GM18909 (cell line): ENCODE measurements at regions not wholly inside any gene's neighbourhood (a gene's known extent, or its start where the extent isn't known, plus 50 kb on each side); places are given as distances from the start of the nearest gene placed in this dataset.
"Not testable (repeated sequence)": the region's sequence is repeated elsewhere in the genome, so short reads cannot be mapped to it uniquely, and the experiment has no call there.

Experiments used
- ATAC-seq: cut with Tn5 transposase; IDR thresholded peaks from one replicate; pipeline ENCODE4 v1.9.1; 2021; ENCODE audit warnings: mild to moderate bottlenecking; ENCODE audit not compliant: unreplicated experiment, poor library complexity

DNA sequence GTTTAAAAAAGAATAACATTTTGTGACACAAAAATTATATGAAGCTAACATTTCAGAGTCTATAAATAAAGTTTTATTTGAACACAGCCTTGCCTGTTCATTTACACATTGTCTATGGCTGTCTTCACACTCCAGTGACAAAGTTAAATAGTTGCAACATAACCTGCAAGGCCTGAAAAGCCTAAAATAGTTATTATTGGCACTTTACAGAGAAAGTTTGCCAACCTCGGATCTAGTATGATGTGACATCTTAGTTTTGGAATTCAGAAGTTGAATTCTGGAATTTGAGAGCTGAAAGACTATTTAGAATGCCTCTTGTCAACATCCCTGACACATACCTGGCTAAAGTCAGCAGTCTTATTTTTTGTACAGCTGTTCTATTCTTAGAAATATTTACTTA is 68.3 kb downstream of the DYRK2 start:
- ATAC-seq = no peak

DNA sequence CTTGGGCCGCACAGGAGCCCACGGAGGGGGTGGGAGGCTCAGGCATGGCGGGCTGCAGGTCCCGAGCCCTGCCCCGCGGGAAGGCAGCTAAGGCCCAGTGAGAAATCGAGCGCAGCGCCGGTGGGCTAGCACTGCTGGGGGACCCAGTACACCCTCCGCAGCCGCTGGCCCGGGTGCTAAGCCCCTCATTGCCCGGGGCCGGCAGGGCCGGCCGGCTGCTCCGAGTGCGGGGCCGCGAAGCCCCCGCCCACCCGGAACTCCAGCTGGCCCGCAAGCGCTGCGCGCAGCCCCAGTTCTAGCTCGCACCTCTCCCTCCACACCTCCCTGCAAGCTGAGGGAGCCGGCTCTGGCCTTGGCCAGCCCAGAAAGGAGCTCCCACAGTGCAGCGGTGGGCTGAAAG is 70.8 kb downstream of the DYRK2 start:
- not testable (repeated sequence) for ATAC-seq

DNA sequence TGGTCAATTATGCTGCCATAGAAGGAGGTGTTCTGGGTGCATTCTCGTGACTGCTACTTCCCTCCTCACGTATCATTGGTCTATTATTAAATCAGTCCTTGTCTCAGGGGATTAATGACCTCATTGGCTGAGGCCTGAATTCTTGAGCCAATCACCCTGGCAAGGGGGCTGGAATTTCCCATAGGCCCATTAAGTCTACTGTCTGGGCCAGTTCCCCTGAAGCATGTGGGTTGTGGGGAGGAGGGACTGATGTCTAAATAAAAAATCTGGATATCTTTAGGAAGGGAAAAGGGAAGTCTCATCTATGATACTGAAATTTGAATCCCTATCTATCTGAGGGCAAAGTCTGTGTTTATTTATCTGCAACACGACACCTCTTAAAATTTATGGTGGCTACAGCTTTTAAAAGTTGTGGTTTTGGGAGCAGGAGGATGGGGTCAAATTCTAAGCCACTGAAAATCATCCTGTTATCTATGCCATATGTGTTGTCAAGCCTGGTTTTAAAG is 71.9 kb downstream of the DYRK2 start:
- ATAC-seq = no peak

DNA sequence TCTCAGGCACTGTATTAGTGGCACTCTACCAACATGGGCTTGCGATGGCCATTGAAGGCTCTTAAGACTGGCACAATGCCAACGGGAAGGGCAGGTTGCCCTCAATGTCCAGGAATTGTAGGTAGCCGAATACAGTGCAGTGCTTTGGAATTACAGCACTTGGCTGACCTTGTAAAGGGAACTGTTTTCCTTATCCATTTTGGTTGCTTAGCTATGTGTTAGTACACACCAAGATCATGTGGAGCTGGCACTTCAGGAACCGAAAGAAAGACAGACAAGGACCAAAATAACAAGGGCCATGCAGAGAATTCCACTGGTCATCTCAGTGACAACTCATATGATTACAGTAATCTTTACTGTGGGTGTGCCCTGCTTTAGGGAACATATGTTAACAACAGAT is 72.7 kb downstream of the DYRK2 start:
- ATAC-seq = no peak

DNA sequence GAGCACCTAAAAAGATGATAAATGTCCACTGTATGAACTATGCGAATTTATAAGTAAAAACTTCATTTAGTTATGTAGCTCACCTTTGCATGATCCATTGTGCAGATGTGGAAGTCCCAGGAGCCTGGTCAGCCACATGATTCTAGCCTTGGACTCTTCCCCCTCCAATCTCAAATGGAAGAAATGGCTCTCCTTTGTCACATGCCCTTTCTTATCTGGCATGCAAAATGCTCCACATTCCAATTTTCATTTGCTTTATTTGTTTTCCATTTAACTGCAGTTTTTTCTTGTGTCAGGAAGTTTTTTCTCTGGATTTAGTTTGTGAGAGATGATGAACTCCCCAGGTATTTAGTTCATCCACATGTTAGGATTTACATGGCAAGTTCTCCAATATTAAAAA is 73.8 kb downstream of the DYRK2 start:
- no peak for ATAC-seq

DNA sequence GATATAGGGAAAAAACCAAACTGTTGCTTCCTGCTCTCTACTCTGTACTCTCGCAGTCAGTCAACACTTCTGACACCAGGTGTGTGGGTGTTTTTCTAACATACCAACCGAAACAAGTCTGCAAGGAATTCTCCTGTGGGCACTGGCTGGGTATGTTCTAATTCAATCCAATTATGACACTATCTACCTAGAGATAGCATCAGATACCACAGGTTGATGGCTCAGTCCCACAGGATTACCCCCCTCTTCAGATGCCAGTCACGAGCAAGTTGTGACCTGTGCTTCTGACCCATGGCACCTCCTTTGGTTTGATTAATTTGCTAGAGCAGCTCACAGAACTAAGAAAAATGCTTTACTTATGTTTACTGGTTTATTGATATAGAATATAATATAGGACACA is 78.3 kb downstream of the DYRK2 start:
- no peak for ATAC-seq

DNA sequence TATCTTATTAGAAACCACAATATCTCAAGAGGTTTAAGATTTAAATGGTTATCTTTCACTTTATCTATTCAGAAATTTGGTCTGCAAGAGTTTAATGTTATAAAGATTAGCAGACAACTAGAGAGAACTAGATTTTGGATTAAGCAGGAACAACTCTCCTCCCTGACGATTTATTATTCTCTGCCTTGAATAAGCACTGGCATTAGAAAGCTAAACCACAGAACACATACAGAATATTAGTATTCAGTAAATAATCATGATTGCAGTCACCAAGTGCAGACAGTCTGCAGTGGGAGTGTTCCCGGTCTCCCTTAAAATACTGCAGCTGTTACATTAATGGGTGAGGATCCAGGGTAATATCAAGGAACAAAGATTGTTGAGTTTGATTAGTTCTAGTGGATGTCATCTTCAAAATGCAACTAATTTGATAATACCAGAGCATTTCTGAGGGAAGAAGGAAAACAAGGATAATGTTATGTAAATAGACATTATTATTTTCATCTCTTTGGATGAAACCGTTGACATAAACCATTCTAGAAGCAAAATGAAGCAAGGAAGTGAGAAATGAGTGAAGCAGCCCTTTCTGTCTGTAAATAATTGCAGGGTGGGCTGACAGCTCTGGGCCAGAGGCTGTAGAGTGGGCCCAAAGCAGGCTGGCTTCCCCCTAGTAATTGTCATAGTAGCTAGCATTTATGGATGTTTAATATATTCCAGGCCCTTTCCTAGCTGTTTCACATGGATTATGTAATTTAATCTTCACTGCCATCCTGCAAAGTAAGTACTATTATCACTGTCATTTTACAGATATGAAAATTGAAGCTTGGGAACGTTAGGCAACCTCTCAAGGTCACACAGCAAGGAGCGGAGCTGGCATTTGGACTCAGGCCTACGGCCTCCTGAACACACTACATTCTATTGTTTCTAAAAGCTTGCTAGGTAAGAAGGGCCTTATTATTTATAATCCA is 79.4 kb downstream of the DYRK2 start:
- ATAC-seq = no peak

DNA sequence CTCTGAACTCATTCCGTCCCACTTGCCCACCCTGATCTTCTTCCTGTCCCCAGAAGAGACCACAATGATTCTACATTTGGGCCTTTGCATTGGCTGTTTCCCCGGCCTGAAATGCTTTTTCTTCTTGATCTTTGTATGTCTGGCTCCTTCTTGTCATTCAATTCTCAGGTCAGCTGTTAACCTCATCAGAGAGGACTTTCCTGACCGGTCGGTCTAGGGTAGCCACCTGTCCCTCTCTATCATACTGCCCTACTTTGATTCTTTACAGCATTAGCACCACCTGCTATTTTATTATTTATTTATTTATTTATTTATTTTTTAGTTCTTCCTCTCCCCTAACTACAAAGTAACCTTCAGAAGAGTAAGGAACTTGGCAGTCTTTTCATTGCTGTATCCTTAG is 84.3 kb downstream of the DYRK2 start:
- no peak for ATAC-seq

DNA sequence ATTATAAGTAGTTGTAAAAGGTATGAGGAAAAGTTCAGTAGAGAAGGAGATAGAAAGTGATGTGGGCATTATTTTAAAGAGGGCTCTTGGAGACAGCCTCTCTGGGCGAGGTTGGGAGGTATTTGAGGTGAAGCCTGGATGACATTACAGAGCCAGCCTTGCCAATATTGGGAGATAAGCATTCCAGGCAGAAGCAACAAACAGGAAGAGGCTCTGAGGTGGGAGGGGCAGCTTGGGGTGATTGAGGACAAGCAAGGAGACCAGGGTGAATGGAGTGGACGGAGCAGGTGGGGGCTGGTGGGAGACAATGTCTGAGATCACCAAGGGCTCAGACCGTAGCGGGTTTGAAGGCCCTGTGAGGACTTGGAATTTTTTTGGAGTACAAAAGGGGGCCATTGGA is 87.3 kb downstream of the DYRK2 start:
- no peak for ATAC-seq

DNA sequence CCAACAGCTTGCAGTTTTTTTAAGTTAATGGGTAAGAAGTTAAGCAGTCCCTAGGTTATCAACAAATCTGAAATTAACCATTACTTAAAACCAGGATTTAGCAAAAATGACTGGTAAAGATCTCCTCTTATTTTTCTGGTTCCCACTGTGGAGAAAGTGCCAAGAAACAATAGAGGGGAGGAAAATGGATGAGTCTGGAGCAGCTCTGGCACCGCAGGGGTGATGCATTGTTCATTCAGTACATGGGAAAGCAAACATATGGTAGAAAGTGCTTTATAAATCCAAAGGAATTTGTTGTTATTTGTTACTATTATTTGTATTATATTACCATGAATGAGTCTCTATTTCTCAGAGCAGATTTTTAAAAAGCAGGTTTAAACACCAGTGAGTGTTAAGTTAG is 92.2 kb downstream of the DYRK2 start:
- no peak for ATAC-seq

DNA sequence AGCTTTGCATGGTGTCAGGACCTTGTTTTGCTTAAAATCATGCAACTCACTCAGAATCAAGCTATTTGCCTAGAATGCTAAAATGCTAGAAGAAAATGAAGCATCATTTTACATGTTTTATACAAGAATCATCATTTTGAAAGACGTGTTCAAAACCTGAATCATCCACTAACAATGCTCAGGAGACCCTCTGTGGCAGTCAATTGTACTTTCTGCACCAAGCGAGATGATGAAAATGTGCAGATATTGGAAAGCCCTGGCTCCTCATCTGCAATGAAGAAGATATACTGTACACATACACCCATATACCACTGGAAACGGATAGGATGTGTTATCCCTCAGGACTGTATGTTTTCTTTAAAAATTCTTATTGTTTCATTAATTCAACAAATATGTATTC is 92.7 kb downstream of the DYRK2 start:
- no peak for ATAC-seq

DNA sequence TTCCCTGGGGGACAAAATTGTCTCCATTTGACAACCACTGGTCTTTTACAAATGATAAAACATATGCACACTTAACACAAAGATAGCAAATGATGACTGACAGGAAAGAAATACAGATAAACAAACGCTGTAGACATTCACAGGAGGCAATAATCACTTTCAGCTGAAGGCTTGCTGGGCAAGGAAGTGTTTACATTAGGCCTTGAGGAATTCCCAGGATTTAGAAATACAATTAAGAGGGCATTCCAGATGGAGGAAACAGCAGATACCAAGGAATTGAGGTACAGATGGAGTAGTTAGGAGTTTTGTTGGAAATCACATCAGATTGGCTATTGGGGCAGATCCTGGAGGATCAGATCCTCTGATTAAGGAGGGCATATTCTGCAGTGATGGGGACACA is 93.9 kb downstream of the DYRK2 start:
- ATAC-seq = no peak

DNA sequence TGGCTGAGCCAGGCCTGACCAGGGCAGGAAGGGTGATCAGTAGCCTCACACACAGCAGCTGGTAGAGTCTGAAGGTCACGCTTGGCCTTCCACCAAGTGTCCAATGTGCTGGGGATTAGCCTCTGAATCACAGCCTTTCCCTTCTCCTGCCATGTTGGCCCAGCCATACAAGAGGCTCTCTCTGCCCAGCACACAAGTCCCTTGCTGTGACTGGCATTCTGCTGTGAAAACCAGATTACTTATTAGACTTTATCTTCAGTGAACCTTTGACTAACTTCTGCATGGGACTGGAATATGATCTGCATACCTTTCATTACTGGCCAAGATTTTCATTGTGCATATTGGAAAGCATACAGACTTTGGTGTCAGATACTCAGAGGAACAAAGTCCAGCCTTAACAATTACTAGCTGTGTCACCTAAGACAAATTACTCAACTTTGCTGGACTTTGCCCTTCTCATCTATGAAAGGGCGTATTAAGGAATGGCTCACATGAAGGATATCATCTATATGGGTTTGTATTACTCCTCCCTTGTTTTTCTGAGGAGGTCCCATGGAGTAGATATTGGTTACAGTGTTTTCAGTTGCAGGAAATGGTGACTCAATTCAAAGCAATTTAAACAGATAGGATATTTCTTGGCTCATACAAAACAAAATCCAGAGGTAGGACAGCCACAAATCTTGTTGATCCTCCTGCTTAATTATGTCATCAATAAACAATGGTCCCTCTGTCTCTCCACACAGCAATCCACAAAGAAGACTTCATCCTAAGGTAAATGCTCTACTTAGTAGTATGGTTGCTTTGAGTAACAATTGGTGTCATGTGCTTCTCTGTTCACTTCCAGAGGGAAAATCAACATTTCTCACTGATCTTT is 99.6 kb downstream of the DYRK2 start:
- ATAC-seq = no peak

DNA sequence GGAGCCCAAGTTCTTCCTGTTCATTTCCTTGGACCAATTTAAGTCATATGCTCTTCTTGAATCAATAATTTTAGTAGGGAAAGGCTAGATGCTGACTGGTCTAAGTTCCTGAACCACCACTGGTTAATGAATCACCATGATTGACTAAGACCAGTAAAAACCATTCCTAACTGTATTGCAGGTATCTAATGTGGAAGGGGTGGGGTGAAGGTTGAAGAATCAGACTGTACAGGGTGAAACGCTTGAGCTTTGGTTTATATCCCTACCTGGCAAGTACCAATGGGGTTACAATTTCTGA is 100.1 kb downstream of the DYRK2 start:
- ATAC-seq = no peak

DNA sequence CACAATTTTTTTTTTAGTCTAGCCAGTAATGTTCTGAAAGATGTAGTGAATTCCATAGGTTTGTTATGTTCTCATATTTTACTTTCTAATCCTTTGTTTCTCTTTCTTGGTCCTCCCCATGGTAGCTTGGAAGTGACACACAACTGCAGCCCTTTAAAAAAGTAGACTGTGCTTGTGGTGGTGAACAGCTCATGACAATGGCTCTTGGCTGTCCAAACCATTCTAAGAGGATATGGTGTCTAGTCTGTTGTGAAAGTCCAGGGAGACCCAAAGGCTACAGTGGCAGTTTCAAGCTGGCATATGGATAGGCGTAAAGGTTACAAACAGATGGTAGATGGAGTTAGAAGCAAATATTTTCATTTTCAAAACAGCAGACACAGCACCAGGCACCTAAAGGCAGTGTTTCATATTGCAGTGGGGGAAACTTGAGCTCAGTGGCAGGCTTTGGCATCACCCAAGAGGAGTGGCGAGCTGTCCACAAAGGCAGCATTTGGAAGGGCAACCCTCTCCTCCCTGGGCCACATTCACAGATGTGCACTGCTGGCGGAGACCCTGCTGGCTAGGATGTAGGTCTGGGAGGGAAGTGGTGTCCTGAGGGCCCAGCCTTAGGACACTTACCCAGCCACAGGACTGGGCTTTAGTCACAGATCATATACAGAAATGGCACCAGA is 102.1 kb downstream of the DYRK2 start:
- ATAC-seq = no peak

DNA sequence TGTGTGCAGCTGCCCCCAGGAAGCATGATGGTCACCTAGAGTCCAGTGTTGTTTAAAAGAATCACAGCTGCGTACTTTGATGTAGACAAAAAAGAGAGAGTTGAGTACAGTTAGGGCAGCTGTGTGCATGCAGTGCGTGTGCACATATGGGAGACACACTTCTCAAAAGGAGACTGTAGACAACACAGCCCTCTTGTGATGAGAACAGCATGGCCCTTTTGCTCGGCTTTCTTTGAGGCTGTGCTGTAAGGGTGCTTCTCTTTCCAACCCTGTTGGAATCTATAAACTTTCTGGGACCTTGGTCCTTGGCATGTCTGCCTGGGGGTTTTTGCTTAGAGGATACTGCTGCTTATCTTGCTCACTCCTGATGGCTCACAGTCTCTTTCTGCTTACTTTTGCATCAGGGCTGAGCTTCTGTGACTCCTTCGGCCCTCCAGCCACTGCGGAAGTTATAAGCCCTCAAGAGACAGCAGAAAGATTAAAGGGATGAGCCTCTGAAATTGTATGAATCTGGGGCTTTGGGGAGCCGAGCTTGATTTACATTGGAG is 102.9 kb downstream of the DYRK2 start:
- ATAC-seq = no peak

DNA sequence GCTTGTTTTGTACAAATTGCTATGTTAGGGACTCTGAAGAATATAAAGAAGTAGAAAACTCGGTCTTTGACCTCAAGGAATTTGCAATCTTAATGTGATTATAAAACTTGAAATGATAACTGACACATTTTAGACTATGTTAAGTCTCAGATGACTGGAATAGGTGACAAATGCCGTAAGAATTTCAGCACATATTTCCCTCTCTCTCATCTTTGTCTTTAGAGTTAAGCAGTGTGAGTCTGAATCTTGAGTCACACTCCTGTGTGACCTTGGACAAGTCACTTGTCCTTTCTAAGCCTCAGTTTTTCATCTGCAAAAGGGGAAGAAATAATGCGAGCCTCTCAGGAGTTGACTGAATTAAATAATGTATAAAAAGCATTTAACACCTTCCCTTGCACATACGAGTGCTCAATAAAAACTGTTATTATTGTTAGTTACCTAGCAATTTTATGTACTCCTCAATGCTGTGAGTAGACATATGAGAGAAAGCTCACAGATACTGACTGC is 103.7 kb downstream of the DYRK2 start:
- ATAC-seq = no peak

DNA sequence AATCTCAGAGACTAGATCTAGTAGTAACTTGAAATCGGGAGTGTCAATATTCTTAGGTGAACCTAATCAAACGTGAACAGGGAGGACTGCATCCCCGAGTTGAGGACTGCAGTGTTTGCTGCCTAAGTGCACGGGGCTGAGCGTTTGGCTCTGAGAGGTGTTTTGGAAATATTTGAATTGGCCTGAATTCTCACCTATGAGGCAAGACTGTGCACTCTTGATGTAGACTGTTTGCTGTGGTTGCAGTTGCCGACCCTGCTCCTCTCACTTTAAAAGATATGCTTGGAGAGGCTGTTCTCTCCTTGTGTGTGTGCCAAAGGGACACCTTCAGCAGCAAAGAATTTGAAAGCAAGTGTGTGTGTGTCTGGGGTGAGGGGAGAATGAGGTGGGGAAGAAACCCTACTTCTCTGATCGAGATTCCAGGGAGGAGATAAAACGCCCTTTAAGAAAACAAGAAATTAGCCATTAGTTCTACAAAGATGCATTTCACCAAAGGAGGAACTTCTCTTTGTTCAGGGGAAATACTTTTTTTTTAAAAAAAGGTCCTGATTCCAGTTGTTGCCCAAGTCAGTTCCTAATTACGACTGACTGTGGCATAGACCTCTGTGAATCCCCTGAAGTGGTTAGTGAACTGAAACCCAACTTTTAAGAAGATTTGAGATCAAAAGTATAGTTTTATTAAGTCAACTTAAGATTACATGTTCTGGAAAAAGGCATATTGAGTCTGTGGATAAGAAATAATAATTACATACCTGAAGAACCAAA is 106.6 kb downstream of the DYRK2 start:
- ATAC-seq = no peak

DNA sequence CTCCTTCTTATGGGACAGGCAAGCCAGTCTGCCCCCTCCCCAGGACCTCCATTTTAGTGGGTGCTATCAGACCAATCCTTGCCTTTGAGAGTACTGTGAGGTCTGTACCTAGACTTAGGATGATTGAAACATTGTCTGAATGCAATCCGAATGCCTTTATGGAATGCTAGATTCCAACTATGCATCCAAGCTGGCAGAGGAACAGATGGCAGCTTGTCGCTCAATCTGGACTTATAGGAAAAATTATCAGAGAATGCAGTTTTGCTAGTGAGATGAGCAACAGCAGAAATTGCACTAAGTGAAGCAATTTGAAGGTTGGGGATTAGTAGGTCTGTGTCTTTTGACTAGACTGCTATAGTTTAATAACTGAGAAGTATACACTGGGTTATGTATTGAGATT is 109.1 kb downstream of the DYRK2 start:
- ATAC-seq = no peak

DNA sequence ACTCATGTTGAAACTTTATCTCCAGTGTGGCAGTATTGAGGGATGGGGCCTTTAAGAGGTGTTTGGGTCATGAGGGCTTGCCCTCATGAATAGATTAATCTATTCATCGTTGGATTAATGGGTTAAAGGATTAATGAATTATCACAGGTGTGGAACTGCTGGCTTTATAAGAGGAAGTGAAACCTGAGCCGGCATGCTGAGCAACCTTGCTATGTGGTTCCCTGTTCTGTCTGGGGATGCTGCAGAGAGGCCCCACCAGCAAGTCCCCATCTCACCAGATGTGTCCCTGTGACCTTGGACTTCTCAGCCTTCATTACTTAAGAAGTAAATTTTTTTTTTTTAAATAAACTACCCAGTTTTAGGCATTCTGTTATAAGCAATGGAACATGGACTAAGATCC is 109.6 kb downstream of the DYRK2 start:
- ATAC-seq = peak; percentile 99
